GM19035 (cell line): ENCODE measurements at regions not wholly inside any gene's neighbourhood (a gene's known extent, or its start where the extent isn't known, plus 50 kb on each side); places are given as distances from the start of the nearest gene placed in this dataset.

ENCODE experiments used
- ATAC-seq: cut with Tn5 transposase; IDR thresholded peaks from one replicate; pipeline ENCODE4 v1.9.1; 2021; ENCODE audit not compliant: unreplicated experiment

- no peak for ATAC-seq
Measured at GRCh38 chr2:156695020-156695419, 258.8 kb downstream of the GPD2 start.

GRCh38 chr2:156695595-156695994 lies 259.4 kb downstream of the GPD2 start:
- no peak for ATAC-seq

GRCh38 chr2:156697906-156698305 lies 261.7 kb downstream of the GPD2 start:
- ATAC-seq: no peak

- ATAC-seq: no peak
Measured at GRCh38 chr2:156700681-156701080, 264.5 kb downstream of the GPD2 start.

GRCh38 chr2:156702541-156702940 lies 266.4 kb downstream of the GPD2 start:
- no peak for ATAC-seq

- ATAC-seq: no peak
Measured at GRCh38 chr2:156703642-156704041, 267.5 kb downstream of the GPD2 start.

GRCh38 chr2:156704132-156704531 lies 268.0 kb downstream of the GPD2 start:
- no peak for ATAC-seq

- ATAC-seq: no peak
Measured at GRCh38 chr2:156704617-156705016, 268.4 kb downstream of the GPD2 start.

GRCh38 chr2:156706576-156706975 lies 270.4 kb downstream of the GPD2 start:
- ATAC-seq: no peak

- no peak for ATAC-seq
Measured at GRCh38 chr2:156708051-156708450, 271.9 kb downstream of the GPD2 start.

GRCh38 chr2:156709091-156709490 lies 272.9 kb downstream of the GPD2 start:
- ATAC-seq: no peak

- ATAC-seq: no peak
Measured at GRCh38 chr2:156719036-156719435, 282.9 kb downstream of the GPD2 start.

- no peak for ATAC-seq
Measured at GRCh38 chr2:156727867-156728266, 291.7 kb downstream of the GPD2 start.

- ATAC-seq: no peak
Measured at GRCh38 chr2:156728328-156728727, 292.1 kb downstream of the GPD2 start.

- ATAC-seq: no peak
Measured at GRCh38 chr2:156731506-156731905, 295.3 kb downstream of the GPD2 start.

GRCh38 chr2:156736950-156737349 lies 300.8 kb downstream of the GPD2 start:
- no peak for ATAC-seq

GRCh38 chr2:156739301-156739700 lies 303.1 kb downstream of the GPD2 start:
- ATAC-seq: no peak

GRCh38 chr2:156745619-156746018 lies 309.4 kb downstream of the GPD2 start:
- no peak for ATAC-seq

GRCh38 chr2:156748221-156748620 lies 312.0 kb downstream of the GPD2 start:
- ATAC-seq: no peak

GRCh38 chr2:156752042-156752441 lies 315.9 kb downstream of the GPD2 start:
- ATAC-seq: no peak

- no peak for ATAC-seq
Measured at GRCh38 chr2:156753766-156754165, 317.6 kb downstream of the GPD2 start.

- no peak for ATAC-seq
Measured at GRCh38 chr2:156756516-156756915, 320.3 kb downstream of the GPD2 start.

- ATAC-seq: no peak
Measured at GRCh38 chr2:156763174-156763573, 327.0 kb downstream of the GPD2 start.

GRCh38 chr2:156765043-156765442 lies 328.9 kb downstream of the GPD2 start:
- ATAC-seq: no peak
